ENCODE measurements at regions not wholly inside any gene's neighbourhood (a gene's known extent, or its start where the extent isn't known, plus 50 kb on each side); places are given as distances from the start of the nearest gene placed in this dataset.
"Not testable (repeated sequence)": the region's sequence is repeated elsewhere in the genome, so short reads cannot be mapped to it uniquely, and the experiment has no call there.

DNA sequence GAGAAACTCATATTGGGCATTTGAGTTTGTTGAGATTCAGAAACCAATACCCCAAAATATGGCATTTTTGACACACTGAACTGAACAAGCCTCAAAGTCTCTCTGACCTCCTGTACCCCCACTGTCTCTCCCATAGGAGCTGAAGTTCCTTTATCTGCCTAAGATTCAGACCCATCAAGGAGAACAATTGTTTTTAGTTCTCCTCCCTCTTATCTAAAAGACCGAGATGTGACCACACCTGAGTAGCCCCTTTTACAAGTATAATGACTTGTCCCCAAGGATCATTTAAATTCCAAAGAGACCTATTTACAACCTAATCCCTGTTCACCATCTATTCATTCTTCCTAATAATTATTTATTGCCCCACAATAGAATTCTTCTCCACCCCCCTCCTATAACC, 122.1 kb upstream of the PLAAT1 start:
- intact Hi-C loops (cut with micrococcal nuclease), result no loop called here

DNA sequence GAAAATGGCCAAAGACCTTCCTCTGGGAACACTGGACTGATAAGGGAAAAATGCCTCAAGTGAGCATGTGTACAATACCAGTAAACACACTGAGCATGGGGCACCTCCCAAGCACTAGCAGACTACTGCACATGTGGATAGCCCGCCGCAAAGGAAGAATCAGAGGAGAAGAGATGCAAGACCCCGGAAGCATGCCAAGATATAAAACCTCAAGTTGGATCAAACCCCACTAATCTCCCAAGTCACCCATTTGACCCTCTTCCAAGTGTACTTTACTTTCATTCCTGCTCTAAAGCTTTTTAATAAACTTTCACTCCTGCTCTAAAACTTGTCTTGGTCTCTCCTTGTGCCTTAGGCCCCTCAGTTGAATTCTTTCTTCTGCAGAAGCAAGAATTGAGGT, 121.1 kb upstream of the PLAAT1 start:
- intact Hi-C loops (cut with micrococcal nuclease), result no loop called here

DNA sequence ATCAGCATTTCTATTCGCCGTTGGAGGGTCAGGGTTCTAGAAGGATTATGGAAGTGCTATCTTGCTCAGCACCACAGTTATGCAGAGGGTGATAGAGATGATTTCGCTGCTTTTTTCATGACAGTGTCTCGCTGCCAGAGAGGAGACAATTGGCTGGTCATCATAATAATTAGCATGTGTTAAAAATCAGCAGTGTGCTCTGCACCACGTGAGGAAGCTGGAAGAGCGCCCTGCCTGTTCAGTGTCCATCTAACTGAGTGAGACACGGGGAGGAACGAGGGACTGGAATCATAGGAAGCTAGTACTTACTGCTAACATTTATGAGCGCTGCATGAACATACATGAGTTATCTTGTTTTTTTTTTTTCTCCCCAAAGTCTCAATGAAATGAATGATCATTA, 116.2 kb upstream of the PLAAT1 start:
- intact Hi-C loops (cut with micrococcal nuclease), result no loop called here

DNA sequence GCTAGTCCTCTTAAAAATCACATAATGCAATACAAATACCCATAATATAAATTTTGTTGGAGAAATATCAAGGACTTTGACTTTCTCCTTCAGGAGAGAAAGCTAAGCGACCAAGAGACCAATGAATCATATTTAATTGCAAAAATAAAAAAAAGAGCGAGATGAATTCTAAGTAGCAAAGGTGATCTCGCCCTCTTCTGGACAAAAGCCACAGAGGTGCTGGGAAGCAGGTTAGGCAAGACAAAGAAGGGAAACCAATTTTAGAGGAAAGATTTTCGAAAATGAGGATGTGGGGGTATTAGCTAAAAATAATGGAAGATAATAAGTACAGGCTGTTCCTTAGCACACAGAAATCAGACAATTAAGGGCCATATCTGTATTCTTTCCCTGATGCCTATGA, 111.4 kb upstream of the PLAAT1 start:
- intact Hi-C loops (cut with micrococcal nuclease), result no loop called here

DNA sequence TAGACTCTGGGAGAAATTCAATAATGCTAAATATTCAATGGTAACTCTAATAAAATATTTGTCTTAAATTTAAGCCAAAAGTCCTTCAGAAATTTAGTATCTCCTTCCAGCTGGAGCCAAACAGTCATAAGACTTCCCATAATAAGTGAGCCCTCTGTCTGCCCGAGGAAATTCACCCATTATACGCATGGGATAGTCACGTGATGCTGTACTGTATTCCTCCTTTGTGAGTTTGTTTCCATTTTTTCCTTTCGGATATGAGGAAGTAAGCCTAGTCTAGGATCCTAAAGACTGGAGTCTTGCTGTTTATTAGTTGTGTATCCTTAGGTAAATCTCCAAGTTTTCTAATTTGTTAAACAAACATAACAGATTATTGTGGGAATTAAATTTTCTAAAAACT, 110.4 kb upstream of the PLAAT1 start:
- intact Hi-C loops (cut with micrococcal nuclease), result no loop called here

DNA sequence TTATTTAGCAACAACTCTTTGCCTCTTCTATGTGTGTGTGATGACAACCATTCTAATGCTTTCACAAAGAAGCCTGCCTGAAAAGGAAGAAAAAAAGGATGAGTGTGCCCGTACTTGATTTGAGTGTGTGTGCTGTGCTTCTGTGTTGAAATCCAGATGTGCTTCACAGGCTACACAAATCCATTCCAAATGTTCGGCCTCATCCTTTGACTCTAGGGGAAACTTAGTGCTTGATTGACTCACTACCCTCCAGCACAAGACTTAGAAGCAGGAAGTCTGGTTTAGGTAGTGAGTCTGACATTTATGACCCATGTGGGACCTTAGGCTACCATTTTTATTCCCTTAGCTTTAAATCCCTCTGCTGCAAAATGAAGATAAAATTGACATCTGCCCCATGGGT, 108.8 kb upstream of the PLAAT1 start:
- intact Hi-C loops (cut with micrococcal nuclease), result no loop called here

DNA sequence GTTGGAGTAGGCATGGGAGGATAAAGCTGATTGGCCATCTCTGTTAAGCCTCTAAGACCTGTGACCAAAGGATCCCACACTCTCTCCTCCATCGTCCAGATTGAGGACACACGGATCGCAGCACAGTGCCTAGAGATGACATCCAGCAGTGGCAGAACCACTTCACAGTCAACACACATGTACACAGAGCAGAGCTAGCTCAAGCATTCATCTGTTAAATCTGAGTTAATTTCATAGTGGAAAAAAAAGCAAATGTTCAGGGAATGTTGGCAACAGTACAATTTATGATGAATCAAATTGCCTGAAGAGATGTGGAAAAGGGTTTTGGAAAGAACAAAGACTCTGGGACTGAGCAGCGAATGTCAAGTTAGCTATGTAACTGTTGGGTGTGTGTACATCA, 108.1 kb upstream of the PLAAT1 start:
- intact Hi-C loops (cut with micrococcal nuclease), result no loop called here

DNA sequence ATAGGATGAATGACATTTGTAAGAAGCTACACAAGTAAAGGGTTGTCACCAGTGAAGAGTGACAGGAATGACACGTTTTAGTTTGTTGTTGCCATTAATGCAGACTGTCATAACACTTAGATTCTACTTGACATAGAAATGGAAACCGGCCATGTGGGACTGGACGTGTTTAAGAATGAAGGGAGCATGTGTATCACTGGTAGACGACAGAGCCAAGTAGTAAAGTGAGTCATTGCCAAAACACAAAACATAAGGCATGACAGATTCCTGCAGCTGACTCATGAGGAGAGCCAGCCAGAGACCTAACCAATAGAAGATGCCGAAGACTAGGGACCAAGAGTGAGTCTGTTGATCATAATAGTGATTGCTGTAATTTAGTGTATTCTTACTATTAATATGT, 106.2 kb upstream of the PLAAT1 start:
- intact Hi-C loops (cut with micrococcal nuclease), result no loop called here

DNA sequence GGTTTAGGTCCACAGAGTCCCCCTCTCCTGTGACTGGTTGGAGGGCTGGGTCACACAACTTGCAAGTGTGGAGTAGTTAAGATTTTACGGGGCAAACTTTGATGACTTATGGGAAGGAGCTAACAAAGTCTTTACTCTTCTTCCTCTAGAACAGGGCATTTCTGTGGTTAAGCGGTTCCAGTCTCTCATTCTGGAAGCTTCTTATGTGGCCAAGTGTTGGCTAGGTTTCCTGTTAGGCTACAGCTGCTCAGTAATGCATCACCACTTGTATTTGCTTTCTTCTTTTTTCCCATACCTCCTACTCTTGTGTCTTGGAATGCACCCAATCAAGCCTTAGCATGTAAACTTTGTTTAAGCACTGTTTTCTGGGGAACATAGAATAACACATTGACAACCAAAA, 100.6 kb upstream of the PLAAT1 start:
- intact Hi-C loops (cut with micrococcal nuclease), result no loop called here

DNA sequence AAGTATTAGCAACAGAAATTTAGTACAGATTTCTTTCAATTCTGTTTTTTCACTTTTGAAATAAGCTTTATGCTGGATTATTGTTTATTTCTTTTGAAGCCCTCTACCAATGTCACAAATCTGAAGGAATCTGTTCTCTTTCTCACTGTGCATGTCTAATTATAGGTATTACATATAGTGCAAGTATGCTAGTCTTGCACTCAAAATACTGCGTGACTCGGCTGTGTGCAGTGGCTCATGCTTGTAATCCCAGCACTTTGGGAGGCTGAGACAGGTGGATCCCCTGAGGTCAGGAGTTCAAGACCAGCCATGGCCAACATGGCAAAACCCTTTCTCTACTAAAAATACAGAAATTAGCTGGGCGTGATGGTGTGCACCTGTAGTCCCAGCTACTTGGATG, 95.8 kb upstream of the PLAAT1 start:
- intact Hi-C loops (cut with micrococcal nuclease), result no loop called here

DNA sequence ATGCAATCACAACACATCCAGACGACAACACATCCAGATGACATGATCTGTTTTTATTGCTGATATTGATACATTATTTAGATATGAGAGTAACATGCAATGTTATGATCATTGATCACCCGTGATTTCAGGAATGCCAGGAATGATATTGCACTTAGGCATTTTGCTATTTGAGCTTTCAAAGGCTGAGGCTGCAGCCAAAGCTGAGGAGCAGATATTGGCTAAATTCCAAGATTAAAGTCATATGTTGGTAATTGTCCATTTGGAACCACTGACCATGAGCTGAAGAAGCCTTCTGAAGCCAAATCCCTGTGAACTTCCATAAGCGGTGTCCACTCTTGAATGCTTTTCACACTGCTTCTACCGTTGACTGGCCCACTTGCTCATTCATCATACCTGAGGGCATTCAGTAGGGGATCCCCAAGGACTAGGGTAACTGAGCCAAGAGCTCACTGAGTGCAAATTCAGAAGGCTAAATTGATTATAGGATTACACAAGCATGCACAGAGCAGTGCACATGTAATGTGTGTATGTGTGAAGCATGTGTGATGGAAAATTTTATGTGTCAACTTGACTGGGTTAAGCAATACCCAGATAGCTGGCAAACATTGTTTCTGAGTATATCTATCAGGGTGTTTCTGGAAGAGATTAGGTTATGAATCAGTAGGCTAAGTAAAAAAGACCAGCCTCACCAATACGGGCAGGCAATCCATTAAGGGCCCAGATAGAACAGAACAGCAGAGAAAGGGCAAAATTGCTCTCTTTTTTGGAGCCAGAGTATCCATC, 92.1 kb upstream of the PLAAT1 start:
- intact Hi-C loops (cut with micrococcal nuclease), result no loop called here

DNA sequence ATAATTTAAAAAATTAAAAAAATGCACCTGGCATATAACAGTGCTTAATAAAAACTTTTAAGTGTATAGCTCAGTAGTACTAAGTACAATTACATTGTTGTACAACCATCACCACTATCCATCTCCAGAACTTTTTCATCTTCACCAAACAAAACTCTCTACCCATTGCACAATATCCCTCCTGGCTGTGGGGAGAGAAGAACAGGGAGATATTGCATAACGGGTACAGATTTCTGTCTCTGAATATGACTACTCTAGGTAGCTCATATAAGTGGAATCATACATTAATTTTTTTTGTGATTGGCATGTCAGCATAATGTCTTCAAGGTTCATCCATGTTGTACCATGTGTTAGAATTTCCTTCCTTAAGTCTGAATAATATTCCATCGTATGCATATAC, 91.0 kb upstream of the PLAAT1 start:
- intact Hi-C loops (cut with micrococcal nuclease), result no loop called here

DNA sequence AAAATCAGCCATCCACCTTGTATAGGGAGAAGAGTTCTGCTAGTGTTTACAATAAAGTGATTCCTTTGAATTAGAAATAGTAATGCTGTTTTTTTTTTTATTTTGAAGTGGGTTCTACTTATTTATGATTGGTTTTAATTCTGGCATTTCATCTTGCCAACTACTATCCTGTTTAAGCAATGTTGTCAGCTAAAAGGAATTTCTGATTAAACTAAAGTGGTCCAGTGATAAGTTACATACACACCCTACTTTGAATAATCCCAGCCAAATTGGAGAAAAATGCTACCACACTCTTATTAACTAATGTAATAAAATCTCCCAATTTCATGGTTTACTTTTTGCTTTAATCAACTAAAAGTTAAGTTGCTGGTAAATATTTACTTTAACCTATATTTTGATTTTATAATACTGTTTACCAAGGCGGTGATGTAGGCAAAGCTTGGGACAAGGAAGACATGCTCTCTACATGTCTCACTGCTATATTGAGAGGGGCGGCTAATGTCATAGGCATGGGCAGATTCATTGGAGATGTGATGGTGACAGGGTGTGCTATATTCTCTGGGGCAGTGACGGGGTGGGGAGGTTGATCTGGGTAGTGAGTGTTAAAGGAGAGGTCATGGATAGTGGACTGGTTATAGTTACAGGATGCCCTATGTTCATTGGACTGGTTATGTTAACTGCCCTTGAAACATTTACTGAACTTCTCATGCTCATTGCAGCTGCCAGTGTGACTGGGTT, 85.8 kb upstream of the PLAAT1 start:
- intact Hi-C loops (cut with micrococcal nuclease), result not testable (repeated sequence)

DNA sequence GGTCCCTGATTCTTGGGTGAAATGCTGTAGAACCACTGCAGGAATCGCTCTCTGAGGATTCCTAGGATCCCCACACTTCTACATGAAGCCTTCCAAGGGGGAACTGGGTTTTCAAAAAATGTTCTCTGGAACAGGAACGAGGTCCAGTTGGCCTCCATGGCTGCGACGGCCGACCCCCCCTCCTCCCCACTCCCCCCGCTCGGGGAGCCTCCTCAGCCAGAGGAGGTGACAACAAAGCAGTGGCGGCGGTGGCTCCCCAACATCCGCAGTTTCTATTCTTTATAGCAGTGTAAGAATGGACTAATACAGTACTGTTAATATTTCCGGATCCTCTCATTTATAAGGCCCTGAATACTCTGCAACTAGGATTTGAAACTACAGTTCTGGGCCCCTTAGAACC, 84.0 kb upstream of the PLAAT1 start:
- intact Hi-C loops (cut with micrococcal nuclease), result no loop called here

DNA sequence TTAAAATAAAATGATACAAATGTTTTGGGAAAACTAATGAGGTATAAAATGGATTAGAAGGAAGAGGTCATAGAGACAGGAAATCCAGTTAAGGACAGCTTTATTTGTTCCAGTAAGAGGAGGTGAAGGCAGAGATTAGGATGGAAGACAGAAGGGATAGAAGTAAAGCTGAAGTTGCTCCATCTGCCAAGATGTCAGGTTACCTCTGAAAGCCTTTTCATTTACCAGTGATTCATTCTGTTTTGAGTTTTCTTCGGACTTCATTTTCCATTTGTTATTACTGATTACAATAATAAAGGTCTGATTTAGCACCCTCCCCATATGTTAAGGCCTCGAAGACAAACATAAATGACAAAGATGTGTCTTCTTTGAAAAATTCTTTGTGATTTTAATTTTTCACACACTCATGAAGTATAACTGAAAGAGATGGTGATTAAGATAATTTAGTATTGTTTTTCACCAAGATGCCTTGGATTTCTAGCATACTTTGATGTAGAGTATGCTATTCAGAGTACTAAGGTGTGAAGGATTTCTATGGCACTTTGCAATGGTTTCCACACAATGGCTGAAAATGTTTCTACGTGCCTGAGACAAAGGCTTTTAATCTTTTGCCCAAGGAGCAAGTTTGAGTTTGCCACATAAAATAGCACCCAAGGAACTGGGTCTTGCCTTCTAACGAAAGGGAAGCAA, 75.4 kb upstream of the PLAAT1 start:
- intact Hi-C loops (cut with micrococcal nuclease), result no loop called here

DNA sequence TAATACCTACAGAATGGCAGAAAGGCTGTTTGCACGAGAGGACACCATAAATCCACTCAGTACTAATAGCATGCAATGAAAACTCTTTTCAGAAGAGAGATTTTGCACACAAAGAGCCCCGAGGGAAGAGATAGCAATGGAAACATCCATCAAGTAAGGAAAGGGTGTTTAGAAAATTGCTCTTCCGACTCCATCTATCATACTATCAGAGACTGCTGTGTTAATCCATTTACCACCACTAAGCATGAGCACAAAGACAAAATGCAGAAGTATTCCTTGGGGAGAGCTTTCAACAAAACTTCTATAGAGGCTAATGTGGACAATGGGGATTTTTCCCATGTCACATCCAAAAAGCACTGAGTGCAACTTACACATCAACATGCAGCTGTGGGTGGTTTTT, 72.1 kb upstream of the PLAAT1 start:
- intact Hi-C loops (cut with micrococcal nuclease), result no loop called here

DNA sequence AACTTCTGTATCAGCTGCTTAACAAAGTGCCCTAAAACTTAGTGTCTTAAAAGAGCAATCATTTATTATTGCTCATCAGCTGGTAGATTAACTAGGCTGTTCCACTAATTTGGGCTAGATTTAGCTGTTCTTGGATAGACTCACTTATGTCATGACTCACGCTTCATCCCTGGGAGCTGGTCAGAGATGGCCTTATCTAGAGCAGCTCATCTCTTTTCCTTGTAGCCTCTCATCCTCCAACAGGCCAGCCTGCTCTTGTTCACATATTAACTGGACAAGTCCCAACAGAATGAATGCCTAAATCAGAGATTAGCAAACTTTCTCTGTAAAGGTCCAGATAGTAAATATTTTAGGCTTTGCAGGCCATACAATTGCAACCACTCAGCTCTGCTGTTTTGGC, 66.9 kb upstream of the PLAAT1 start:
- intact Hi-C loops (cut with micrococcal nuclease), result no loop called here

DNA sequence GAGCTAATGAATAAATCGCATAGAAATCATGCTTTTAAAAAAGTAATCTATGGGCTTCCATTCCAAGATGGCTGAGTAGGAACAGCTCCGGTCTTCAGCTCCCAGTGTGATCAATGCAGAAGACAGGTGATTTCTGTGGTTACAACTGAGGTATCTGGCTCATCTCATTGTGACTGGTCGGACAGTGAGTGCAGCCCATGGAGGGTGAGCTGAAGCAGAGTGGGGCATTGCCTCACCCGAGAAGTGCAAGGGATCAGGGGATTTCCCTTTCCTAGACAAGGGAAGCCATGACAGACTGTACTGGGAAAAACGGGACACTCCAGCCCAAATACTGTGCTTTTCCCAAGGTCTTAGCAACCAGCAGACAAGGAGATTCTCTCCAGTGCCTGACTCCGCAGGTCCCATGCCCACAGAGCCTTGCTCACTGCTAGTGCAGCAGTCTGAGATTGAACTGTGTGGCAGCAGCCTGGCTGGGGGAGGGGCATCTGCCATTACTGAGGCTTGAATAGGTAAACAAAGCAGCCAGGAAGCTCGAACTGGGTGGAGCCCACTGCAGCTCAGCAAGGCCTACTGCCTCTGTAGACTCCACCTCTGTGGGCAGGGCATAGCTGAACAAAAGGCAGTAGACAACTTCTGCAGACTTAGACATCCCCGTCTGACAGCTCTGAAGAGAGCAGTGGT, 61.5 kb upstream of the PLAAT1 start:
- intact Hi-C loops (cut with micrococcal nuclease), result not testable (repeated sequence)

DNA sequence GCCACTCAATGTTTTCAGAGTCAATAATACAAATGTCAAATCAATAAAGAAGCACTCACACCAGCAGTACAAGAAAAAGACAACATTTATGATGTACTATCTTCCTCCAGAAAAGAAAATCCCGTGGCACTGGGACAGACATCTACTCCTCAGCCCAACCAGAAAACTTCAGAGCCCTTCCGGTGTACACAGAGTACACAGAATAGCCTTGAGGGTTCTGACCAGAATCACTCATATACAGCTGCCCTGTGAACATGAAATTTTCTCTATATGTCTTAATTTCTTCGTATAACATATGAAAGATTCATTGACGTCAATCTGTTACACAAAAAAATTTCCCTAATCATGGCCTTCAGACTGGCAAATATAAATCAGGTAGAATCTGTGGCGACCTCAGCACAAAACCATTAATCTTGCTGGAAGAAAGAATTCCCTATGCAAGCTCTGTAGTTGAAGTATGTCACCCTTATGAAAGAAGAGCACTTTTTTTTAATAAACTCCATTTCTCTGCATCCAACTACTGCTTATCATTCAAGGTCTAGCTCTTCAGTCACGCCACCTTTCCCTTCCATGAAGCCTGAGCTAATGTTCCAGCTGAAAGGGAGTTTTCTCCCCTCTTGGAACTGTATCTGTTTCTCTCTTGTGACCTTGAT, 53.8 kb upstream of the PLAAT1 start:
- intact Hi-C loops (cut with micrococcal nuclease), result no loop called here

DNA sequence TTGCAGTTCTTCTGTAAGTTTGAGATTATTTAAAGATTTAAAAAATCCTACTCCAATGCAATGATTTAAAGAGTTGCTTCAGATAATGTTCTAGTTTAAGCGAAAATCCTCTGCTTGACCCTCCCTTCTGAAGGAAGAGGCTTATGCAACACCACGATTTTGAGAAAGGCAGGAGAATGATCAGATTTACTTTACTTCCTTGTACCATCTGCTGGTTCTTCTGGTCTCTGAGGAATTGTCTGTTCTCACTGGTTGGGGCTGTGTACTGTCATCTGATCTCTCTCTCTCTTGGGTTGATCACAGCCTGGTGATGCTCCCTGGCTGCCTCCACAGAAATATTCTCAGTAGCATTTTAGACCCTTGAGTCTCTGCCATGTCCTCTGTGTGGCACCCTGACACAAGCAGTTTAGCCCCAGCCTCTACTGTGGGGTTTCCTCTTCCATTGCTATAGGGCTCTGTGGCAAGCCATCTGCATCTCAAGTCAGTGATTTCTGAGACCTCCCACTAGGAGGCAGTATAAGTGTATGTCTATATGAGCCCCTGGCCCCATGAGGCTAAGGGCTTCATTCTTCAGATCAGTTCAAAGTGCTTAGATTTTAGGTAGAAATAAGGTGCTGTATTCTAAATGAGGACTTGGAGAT, 50.8 kb upstream of the PLAAT1 start:
- intact Hi-C loops (cut with micrococcal nuclease), result no loop called here
